GM10248 (cell line): ENCODE measurements at regions not wholly inside any gene's neighbourhood (a gene's known extent, or its start where the extent isn't known, plus 50 kb on each side); places are given as distances from the start of the nearest gene placed in this dataset.

Experiments used
- CTCF ChIA-PET: fragments of 300-600 bp; sonication (Branson Sonifier 250); formaldehyde crosslinking; extraction: SDS; loops from one replicate; lab custom pipeline; 2021; ENCODE audit warnings: antibody characterized with exemption; lab: Yijun Ruan, JAX
- POLR2A ChIA-PET: fragments of 350-650 bp; sonication (Branson Sonifier 250); formaldehyde crosslinking; extraction: SDS; loops from one replicate; lab custom pipeline; 2020; ENCODE audit warnings: antibody characterized with exemption; lab: Yijun Ruan, JAX
- DNase-seq: peaks from one replicate; pipeline ENCODE4 v3.0.0; 2012; ENCODE audit errors: extremely low spot score
- CTCF ChIP-seq: IDR thresholded peaks from 2 replicates; pipeline ENCODE4 v1.5.1; 2012; ENCODE audit warnings: mild to moderate bottlenecking, low read depth; ENCODE audit errors: extremely low read depth, missing control alignments, control extremely low read depth

- TF ChIP-seq CTCF: peak; percentile 6
- POLR2A ChIA-PET: no interaction called here
- CTCF ChIA-PET: interaction anchor here (1.1 to 2.1 kb wide), 4 partner anchors 9 to 295 kb away, joined by 3 to 5 read pairs (median 4); no protein-coding TSS in a partner anchor
- DNase-seq: peak; percentile 82
Measured at GRCh38 chr4:112817933-112818593, 181.1 kb downstream of the LARP7 start.

GRCh38 chr4:112818594-112818965, 181.6 kb downstream of the LARP7 start:
- ChIA-PET POLR2A (no interaction called here), CTCF (interaction anchor here (1.3 to 2.1 kb wide), 2 partner anchors 36 to 56 kb away, joined by 5 read pairs; no protein-coding TSS in a partner anchor)
- peak; percentile 39 for DNase-seq
- TF ChIP-seq CTCF: no peak

DNA sequence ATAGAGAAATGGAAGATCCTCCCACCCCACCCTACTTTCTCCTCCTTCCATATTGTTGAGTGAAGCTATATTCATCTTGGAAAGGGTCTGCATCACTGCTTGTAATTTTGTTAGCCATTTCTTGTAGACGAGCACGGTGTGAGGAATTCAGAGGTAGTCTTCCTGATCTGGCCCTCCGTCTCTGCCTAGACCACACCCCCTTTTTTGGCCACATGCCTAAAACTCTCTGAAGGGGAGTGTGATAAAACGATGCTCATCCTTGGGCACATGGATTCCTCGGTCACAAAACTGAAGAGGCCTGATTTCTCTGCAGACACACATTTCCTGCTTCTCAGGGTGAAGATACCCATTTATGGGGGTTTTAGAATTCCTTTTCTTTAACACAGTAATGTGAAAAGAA, 182.8 kb downstream of the LARP7 start:
- no peak for TF ChIP-seq CTCF
- ChIA-PET POLR2A (no interaction called here), CTCF (no interaction called here)
- DNase-seq: no peak

- no peak for TF ChIP-seq CTCF
- ChIA-PET POLR2A (no interaction called here), CTCF (no interaction called here)
- no peak for DNase-seq
Measured at GRCh38 chr4:112823156-112823555, 186.2 kb downstream of the LARP7 start.

GRCh38 chr4:112823606-112824005, 186.7 kb downstream of the LARP7 start:
- POLR2A ChIA-PET: no interaction called here
- DNase-seq: no peak
- CTCF ChIA-PET: no interaction called here
- no peak for TF ChIP-seq CTCF

- ChIA-PET CTCF (no interaction called here), POLR2A (no interaction called here)
- DNase-seq: no peak
- no peak for TF ChIP-seq CTCF
Measured at GRCh38 chr4:112830753-112831386, 193.9 kb downstream of the LARP7 start.
